ENCODE measurements at regions not wholly inside any gene's neighbourhood (a gene's known extent, or its start where the extent isn't known, plus 50 kb on each side); places are given as distances from the start of the nearest gene placed in this dataset.

- TF ChIP-seq ZNF112 (tag by site-specific recombination; IDR thresholded peaks at IDR 0.05) (no peak), GLIS2 (tag by site-specific recombination; IDR thresholded peaks at IDR 0.05) (no peak), ZNF391 (tag by site-specific recombination; IDR thresholded peaks at IDR 0.05; ENCODE audit: borderline replicate concordance, low read depth) (no peak)
These were observed 77.8 kb upstream of the TEX13D start (continued) for GRCh38 chrX:124254611-124255010.

- CTCF ChIA-PET: no interaction called here
- no peaks in the 10 kb centered on the region for H3K36me3 ChIP-seq (ENCODE audit: control insufficient read depth in 2 of 2, insufficient read depth in 1 of 2, low read length in 2 of 2)
- POLR2A ChIA-PET: interaction anchor here (0.6 kb wide), 1 partner anchor 19 kb away, joined by 6 read pairs; no protein-coding TSS in a partner anchor
- no peaks in the 10 kb centered on the region for H3K4me1 ChIP-seq (ENCODE audit: control insufficient read depth, insufficient read depth, low read length)
- TF ChIP-seq KLF17 (tag by site-specific recombination; IDR thresholded peaks at IDR 0.05): no peak
- no peak for TF ChIP-seq ZNF266 (tag by site-specific recombination; IDR thresholded peaks at IDR 0.05; ENCODE audit: low read depth)
- no peak for TF ChIP-seq ZNF830 (tag by site-specific recombination; IDR thresholded peaks at IDR 0.05; ENCODE audit: low read depth)
- no peak for TF ChIP-seq ZBTB21 (tag by site-specific recombination; IDR thresholded peaks at IDR 0.05)
- no peak for TF ChIP-seq REPIN1 (tag by site-specific recombination; IDR thresholded peaks at IDR 0.05; ENCODE audit: low read depth)
- TF ChIP-seq MEIS1 (CRISPR knock-in tag; IDR thresholded peaks at IDR 0.05; ENCODE audit: borderline replicate concordance): no peak
- no peak for TF ChIP-seq ZNF148 (tag by site-specific recombination; IDR thresholded peaks at IDR 0.05; ENCODE audit: borderline replicate concordance)
- no peak for TF ChIP-seq KLF1 (tag by site-specific recombination; IDR thresholded peaks at IDR 0.05)
- H3K9me3 ChIP-seq (ENCODE audit: control insufficient read depth, insufficient read depth, low read depth, low read length): no peaks in the 10 kb centered on the region
- no peak overlapping the region for H3K27ac ChIP-seq (ENCODE audit: extremely low read depth, low read depth, low read length)
- no peak overlapping the region for H3K4me3 ChIP-seq (ENCODE audit: low read depth, low read length)
These were observed 76.2 kb upstream of the TEX13D start for GRCh38 chrX:124256216-124256615.

- Histone ChIP-seq H3K36me3 (ENCODE audit: control insufficient read depth in 2 of 2, insufficient read depth in 1 of 2, low read length in 2 of 2) (no peaks in the 10 kb centered on the region), H3K4me3 (ENCODE audit: low read depth, low read length) (no peak overlapping the region), H3K27ac (ENCODE audit: extremely low read depth, low read depth, low read length) (no peak overlapping the region), H3K4me1 (ENCODE audit: control insufficient read depth, insufficient read depth, low read length) (no peaks in the 10 kb centered on the region), H3K9me3 (ENCODE audit: control insufficient read depth, insufficient read depth, low read depth, low read length) (no peaks in the 10 kb centered on the region)
- ChIA-PET CTCF (no interaction called here), POLR2A (interaction anchor here (0.6 kb wide), 1 partner anchor 20 kb away, joined by 6 read pairs; no protein-coding TSS in a partner anchor)
- TF ChIP-seq ZNF155 (tag by site-specific recombination; IDR thresholded peaks at IDR 0.05) (no peak), HOXC10 (CRISPR knock-in tag; IDR thresholded peaks at IDR 0.05) (no peak), ZNF274 (IDR thresholded peaks at IDR 0.05; ENCODE audit: low read length) (no peak), ZNF274 (tag by site-specific recombination; IDR thresholded peaks at IDR 0.05; ENCODE audit: borderline replicate concordance) (no peak), ZNF596 (tag by site-specific recombination; IDR thresholded peaks at IDR 0.05) (no peak), REST (tag by site-specific recombination; IDR thresholded peaks at IDR 0.05) (no peak), ZNF626 (tag by site-specific recombination; IDR thresholded peaks at IDR 0.05) (no peak), YY1 (tag by site-specific recombination; IDR thresholded peaks at IDR 0.05) (no peak), ZNF639 (tag by site-specific recombination; IDR thresholded peaks at IDR 0.05) (no peak)
These were observed 75.7 kb upstream of the TEX13D start for GRCh38 chrX:124256629-124257380.

All from HEK293 (cell line).